IPS-18a (cell line): ENCODE measurements at regions not wholly inside any gene's neighbourhood (a gene's known extent, or its start where the extent isn't known, plus 50 kb on each side); places are given as distances from the start of the nearest gene placed in this dataset.

Experiments
- H3K27ac ChIP-seq: one replicate; pipeline ENCODE4 v1.5.1; 2013; ENCODE audit warnings: low read length
- H3K27me3 ChIP-seq: one replicate; pipeline ENCODE4 v1.6.1; 2013; ENCODE audit warnings: mild to moderate bottlenecking, low read length; ENCODE audit not compliant: control insufficient read depth, insufficient read depth
- H3K36me3 ChIP-seq: one replicate; pipeline ENCODE4 v1.6.1; 2013; ENCODE audit warnings: low read depth, low read length; ENCODE audit not compliant: control insufficient read depth
- H3K4me1 ChIP-seq: one replicate; pipeline ENCODE4 v1.6.1; 2013; ENCODE audit warnings: low read depth, low read length; ENCODE audit not compliant: control insufficient read depth
- H3K4me3 ChIP-seq: one replicate; pipeline ENCODE4 v1.5.1; 2013; ENCODE audit warnings: low read length
- H3K9ac ChIP-seq: one replicate; pipeline ENCODE4 v1.6.1; 2013; ENCODE audit warnings: mild to moderate bottlenecking, low read length, moderate library complexity
- H3K9me3 ChIP-seq: one replicate; pipeline ENCODE4 v1.6.1; 2013; ENCODE audit warnings: low read depth, low read length; ENCODE audit not compliant: control insufficient read depth

GRCh38 chr7:54469740-54470139 lies 72.4 kb upstream of the VSTM2A start:
- no peaks in the 10 kb centered on the region for H3K4me1 ChIP-seq
- no peaks in the 10 kb centered on the region for H3K36me3 ChIP-seq
- no peaks in the 10 kb centered on the region for H3K9me3 ChIP-seq
- H3K9ac ChIP-seq = no peak overlapping the region
- H3K4me3 ChIP-seq = no peak overlapping the region
- no peak overlapping the region for H3K27ac ChIP-seq
- no peaks in the 10 kb centered on the region for H3K27me3 ChIP-seq

DNA sequence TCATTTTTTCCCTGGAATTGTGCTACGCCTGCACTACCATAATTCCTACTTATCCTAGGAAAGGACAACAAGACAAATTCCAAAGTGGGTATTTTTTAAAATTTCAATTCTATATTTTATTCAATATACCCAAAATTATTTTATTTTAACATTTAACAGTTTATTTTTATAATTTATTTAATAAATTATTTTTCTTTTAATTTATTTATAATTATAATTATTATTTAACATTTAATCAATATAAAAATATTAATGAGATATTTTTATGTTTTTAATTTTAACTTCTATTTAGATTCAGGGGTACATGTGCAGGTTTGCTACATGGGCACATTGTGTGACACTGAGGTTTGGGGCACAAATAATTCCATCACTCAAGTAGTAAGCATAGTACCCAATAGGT lies 65.6 kb upstream of the VSTM2A start:
- Histone ChIP-seq H3K27me3 (no peaks in the 10 kb centered on the region), H3K4me1 (no peaks in the 10 kb centered on the region), H3K9me3 (no peaks in the 10 kb centered on the region), H3K4me3 (no peak overlapping the region), H3K36me3 (no peaks in the 10 kb centered on the region), H3K9ac (no peak overlapping the region), H3K27ac (no peak overlapping the region)

- Histone ChIP-seq H3K36me3 (no peaks in the 10 kb centered on the region), H3K4me1 (no peaks in the 10 kb centered on the region), H3K27me3 (no peaks in the 10 kb centered on the region), H3K9ac (no peak overlapping the region), H3K4me3 (no peak overlapping the region), H3K9me3 (no peaks in the 10 kb centered on the region), H3K27ac (no peak overlapping the region)
Observed at GRCh38 chr7:54477083-54477482, 65.1 kb upstream of the VSTM2A start.

- Histone ChIP-seq H3K4me1 (no peaks in the 10 kb centered on the region), H3K27ac (no peak overlapping the region), H3K27me3 (no peaks in the 10 kb centered on the region), H3K4me3 (no peak overlapping the region), H3K9me3 (no peaks in the 10 kb centered on the region), H3K9ac (no peak overlapping the region), H3K36me3 (no peaks in the 10 kb centered on the region)
Observed at GRCh38 chr7:54483523-54483922, 58.7 kb upstream of the VSTM2A start.

DNA sequence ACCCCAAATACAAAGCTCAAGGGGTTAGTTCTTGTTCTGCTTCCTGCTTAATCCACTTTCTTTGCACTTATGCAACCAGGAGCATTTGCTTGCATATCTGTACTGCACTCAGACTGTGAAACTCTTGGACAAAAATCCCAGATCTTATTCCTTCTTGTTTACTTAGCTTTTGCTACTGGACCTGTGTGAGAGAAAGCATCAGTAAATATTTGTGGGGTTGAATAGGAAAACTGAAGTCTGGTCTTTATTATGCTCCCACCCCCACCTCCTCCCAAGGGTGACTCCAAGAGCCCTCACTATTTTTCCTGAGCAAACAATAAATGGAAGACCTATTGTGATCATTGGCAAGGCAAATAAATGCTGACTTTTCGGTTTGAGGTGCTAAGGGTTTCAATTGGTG lies 57.1 kb upstream of the VSTM2A start:
- no peaks in the 10 kb centered on the region for H3K4me1 ChIP-seq

More for the DNA sequence above, 57.1 kb upstream of the VSTM2A start:
- no peak overlapping the region for H3K27ac ChIP-seq
- H3K4me3 ChIP-seq = no peak overlapping the region
- no peaks in the 10 kb centered on the region for H3K27me3 ChIP-seq
- H3K9ac ChIP-seq = no peak overlapping the region
- no peaks in the 10 kb centered on the region for H3K9me3 ChIP-seq
- H3K36me3 ChIP-seq = no peaks in the 10 kb centered on the region
